Breast epithelium (tissue), 4 donors: ENCODE measurements at regions not wholly inside any gene's neighbourhood (a gene's known extent, or its start where the extent isn't known, plus 50 kb on each side); places are given as distances from the start of the nearest gene placed in this dataset.

ENCODE experiments used
- DNase-seq, 2 donors: peaks; one replicate each; pipeline ENCODE4 v3.0.0-alpha.2; 2019; ENCODE audit warnings: low spot score in 2 of 2
- H3K27ac ChIP-seq, 2 donors: fragments of 200-600 bp; sonication (generic) in 1 of 2; one replicate each; pipeline ENCODE4 v1.5.1; 2016 to 2019; ENCODE audit warnings: mild to moderate bottlenecking in 1 of 2
- H3K27me3 ChIP-seq, 2 donors: fragments of 200-600 bp; sonication (generic) in 1 of 2; one replicate each; pipeline versions ENCODE4 v1.5.1 to v1.6.0; 2017 to 2019; ENCODE audit warnings: control low read depth in 1 of 2, mild to moderate bottlenecking in 1 of 2
- H3K36me3 ChIP-seq: fragments of 200-600 bp; one replicate; pipeline ENCODE4 v1.5.1; 2019
- H3K4me1 ChIP-seq, 2 donors: fragments of 200-600 bp; sonication (generic); one replicate each; pipeline ENCODE4 v1.5.1; 2016 to 2019; ENCODE audit warnings: control low read depth in 1 of 2
- H3K4me3 ChIP-seq, 3 donors: fragments of 200-600 bp; sonication (generic); 1 replicate in 2 of 3; 2 replicates in 1 of 3; pipeline ENCODE4 v1.5.1; 2016 to 2019; ENCODE audit warnings: mild to moderate bottlenecking in 3 of 3, moderate library complexity in 2 of 3
- H3K9me3 ChIP-seq, 2 donors: fragments of 200-600 bp; sonication (generic) in 1 of 2; one replicate each; pipeline ENCODE4 v1.5.1; 2016 to 2019; ENCODE audit warnings: control low read depth in 1 of 2
- POLR2A ChIP-seq: fragments of 450-650 bp; IDR thresholded peaks from one replicate; pipeline ENCODE4 v1.6.1; 2016; ENCODE audit warnings: antibody characterized with exemption, mild to moderate bottlenecking, moderate library complexity
- POLR2AphosphoS5 ChIP-seq, 3 donors: sonication (generic); formaldehyde crosslinking; IDR thresholded peaks; one replicate each; pipeline ENCODE4 v1.6.1; 2017; ENCODE audit warnings: antibody characterized with exemption in 3 of 3
- intact Hi-C: fragments of 100-400 bp; cut with DNase I; formaldehyde crosslinking; loops from one replicate; pipeline ENCODE4 v1.15.1; 2023; ENCODE audit warnings: low total_unique reads
- TF ChIP-seq, protein P1 (sequence below), 3 donors: fragments of 450-650 bp; IDR thresholded peaks; one replicate each; pipeline ENCODE4 v1.5.1; 2016 to 2017; ENCODE audit warnings: antibody characterized with exemption in 3 of 3, mild to moderate bottlenecking in 3 of 3, moderate library complexity in 3 of 3

GRCh38 chr5:168088410-168089173 lies 202.9 kb upstream of the WWC1 start:
- Histone ChIP-seq H3K36me3 (no peaks in the 10 kb centered on the region), H3K4me3 (no peak overlapping the region)
- intact Hi-C loops, result no loop called here

DNA sequence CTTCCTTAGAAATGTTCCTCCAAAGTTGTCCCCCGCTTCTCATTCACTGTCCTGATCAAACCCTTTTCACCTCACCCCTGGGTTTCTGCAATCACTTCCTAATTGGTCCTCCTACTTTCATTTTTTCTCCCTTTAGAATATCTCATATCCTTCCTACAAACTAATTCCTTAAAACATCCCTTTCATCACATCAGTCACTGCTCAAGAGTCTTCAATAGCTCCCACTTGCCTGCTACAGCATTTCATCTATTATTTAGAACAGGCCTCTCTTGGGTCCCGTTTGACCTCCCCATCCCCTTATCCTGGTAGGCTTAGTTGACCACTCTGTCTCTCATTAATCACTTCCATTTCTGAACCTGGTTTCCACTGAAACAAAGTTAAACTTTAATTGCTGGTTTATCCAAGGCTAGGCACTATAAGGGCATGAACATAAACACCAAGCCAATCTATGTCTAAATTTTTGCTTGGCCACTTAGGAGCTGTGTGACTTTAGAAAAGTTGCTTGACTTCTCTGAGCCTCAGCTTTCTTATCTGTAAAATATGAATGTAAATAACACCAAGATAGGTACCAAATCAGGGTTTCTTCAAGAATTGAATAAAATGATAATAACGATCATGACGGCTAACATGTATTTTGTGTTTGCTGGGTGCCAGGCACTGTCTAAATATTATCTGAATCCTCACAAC lies 202.1 kb upstream of the WWC1 start:
- DNase-seq, result no peak
- Histone ChIP-seq H3K9me3 (no peaks in the 10 kb centered on the region), H3K36me3 (no peaks in the 10 kb centered on the region), H3K27me3 (no peaks in the 10 kb centered on the region), H3K4me1 (no peaks in the 10 kb centered on the region), H3K27ac (no peak overlapping the region), H3K4me3 (no peak overlapping the region)
- intact Hi-C loops, result no loop called here
- TF ChIP-seq, protein P1, sequence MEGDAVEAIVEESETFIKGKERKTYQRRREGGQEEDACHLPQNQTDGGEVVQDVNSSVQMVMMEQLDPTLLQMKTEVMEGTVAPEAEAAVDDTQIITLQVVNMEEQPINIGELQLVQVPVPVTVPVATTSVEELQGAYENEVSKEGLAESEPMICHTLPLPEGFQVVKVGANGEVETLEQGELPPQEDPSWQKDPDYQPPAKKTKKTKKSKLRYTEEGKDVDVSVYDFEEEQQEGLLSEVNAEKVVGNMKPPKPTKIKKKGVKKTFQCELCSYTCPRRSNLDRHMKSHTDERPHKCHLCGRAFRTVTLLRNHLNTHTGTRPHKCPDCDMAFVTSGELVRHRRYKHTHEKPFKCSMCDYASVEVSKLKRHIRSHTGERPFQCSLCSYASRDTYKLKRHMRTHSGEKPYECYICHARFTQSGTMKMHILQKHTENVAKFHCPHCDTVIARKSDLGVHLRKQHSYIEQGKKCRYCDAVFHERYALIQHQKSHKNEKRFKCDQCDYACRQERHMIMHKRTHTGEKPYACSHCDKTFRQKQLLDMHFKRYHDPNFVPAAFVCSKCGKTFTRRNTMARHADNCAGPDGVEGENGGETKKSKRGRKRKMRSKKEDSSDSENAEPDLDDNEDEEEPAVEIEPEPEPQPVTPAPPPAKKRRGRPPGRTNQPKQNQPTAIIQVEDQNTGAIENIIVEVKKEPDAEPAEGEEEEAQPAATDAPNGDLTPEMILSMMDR (IDR thresholded peaks at IDR 0.05), result no peak
- TF ChIP-seq POLR2AphosphoS5 (IDR thresholded peaks at IDR 0.05) (no peak), POLR2A (no peak)

More at GRCh38 chr5:168088410-168089173, 202.9 kb upstream of the WWC1 start:
- Histone ChIP-seq H3K9me3 (no peaks in the 10 kb centered on the region), H3K27ac (no peak overlapping the region), H3K4me1 (no peaks in the 10 kb centered on the region), H3K27me3 (no peaks in the 10 kb centered on the region)
- no peak for DNase-seq
- TF ChIP-seq, protein P1 (IDR thresholded peaks at IDR 0.05), result no peak
- TF ChIP-seq POLR2AphosphoS5 (IDR thresholded peaks at IDR 0.05) (no peak), POLR2A (no peak)

GRCh38 chr5:168092209-168093185 lies 198.9 kb upstream of the WWC1 start:
- intact Hi-C loops, result no loop called here
- no peaks in the 10 kb centered on the region for H3K9me3 ChIP-seq
- TF ChIP-seq POLR2A (no peak), POLR2AphosphoS5 (IDR thresholded peaks at IDR 0.05) (no peak)
- TF ChIP-seq, protein P1 (IDR thresholded peaks at IDR 0.05), result no peak
- H3K4me3 ChIP-seq, result no peak overlapping the region
- no peak for DNase-seq
- H3K36me3 ChIP-seq, result no peaks in the 10 kb centered on the region
- no peak overlapping the region for H3K27ac ChIP-seq
- H3K4me1 ChIP-seq, result no peaks in the 10 kb centered on the region
- H3K27me3 ChIP-seq, result no peaks in the 10 kb centered on the region

- TF ChIP-seq POLR2A (no peak), POLR2AphosphoS5 (IDR thresholded peaks at IDR 0.05) (no peak)
- TF ChIP-seq, protein P1 (IDR thresholded peaks at IDR 0.05), result no peak
- Histone ChIP-seq H3K4me1 (no peaks in the 10 kb centered on the region), H3K4me3 (no peak overlapping the region), H3K36me3 (no peaks in the 10 kb centered on the region), H3K27ac (no peak overlapping the region), H3K27me3 (no peaks in the 10 kb centered on the region), H3K9me3 (no peaks in the 10 kb centered on the region)
- no peak for DNase-seq
- intact Hi-C loops, result no loop called here
Measured at GRCh38 chr5:168093200-168093910, 198.1 kb upstream of the WWC1 start.
